Fibroblast of skin of abdomen (primary cell): ENCODE measurements at regions not wholly inside any gene's neighbourhood (a gene's known extent, or its start where the extent isn't known, plus 50 kb on each side); places are given as distances from the start of the nearest gene placed in this dataset.
A peak's percentile ranks its signal among the peaks of the same experiment; 100 is the strongest.

Experiments
- DNase-seq: peaks from one replicate; pipeline ENCODE4 v3.0.0-alpha.2; 2013

DNA sequence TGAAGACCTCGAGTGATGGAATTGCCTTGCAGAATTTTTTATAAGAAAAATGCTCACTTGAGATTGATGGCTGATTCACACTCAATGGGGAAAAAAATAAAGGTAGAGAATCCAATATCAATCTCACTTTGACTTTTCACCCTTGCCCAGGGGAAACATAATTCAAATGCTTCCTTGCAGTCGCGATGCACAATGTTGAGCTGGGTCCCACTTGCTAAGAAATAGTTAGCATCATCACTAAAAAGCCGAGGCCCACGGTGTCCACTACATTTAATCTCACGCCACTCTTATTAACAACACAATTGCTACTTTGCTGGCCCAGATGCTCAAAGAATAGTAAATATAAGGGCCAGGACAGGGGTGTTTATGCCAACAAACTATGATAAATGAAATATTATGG lies 223.4 kb downstream of the SPTSSA start:
- DNase-seq: no peak

DNA sequence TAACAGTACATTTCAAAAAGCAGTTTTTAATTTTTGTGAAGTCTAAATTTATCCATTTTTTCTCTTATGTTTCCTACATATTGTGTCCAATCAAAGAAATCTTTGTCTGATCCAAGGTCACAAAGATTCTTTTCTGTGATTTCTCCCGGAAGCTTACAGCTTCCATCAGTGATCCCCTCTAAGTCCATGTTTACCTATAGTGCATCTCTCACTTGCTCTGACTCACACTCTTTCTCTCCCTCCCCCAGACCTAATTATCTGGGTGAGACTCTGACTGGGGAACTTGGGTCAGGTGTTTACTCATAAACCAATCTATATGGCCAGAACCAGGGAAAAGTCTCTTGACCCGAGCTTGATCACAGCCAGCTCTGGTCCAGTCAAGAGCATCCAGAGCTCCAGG lies 224.4 kb downstream of the SPTSSA start:
- no peak for DNase-seq

DNA sequence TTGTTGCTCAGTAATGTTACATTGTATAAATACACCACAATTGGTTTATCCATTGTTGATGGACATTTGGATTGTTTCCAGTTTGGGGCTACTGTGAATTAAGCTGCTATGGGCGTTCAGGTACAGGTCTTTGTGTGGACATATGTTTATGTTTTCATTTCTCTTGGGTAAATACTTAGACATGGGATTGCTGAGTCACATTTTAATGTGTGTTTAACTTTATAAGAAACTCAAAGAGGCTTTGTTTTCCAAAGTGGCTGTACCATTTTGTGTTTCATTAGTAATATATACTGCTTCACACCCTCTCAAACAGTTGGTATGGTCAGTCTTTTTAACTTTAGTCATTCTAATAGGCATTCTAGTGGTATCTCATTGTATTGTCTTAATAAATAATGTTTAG lies 225.0 kb downstream of the SPTSSA start:
- no peak for DNase-seq

DNA sequence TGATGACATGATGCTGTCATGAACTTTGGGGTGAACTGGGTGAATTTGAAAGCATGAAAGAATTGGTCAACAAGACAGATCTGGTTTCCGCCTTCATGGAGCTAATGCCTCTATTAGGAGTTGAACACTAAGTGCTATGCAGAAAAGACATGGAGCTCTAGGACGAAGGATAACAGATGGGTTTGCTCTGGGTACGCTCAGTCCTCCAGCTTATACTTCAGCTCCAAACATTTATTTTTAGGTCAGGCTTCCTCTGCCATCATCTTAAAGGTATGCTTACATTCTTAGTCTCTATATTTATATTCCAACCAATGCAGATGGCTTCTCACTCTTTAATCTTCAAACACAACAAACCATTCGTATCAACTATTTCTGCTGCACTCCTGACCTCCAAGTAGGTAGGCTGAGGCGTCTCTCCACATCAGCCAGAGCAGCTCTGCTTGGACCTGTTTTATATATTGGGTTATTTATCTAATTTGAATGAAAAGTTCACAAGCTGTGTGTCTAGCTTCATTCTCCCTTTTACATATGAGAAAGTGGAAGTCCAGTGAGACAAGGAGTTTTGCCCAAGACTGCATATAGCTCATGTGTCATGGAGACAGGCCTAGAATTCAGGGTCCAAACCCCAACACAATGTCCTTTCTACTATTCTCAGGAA lies 226.3 kb downstream of the SPTSSA start:
- DNase-seq: no peak

DNA sequence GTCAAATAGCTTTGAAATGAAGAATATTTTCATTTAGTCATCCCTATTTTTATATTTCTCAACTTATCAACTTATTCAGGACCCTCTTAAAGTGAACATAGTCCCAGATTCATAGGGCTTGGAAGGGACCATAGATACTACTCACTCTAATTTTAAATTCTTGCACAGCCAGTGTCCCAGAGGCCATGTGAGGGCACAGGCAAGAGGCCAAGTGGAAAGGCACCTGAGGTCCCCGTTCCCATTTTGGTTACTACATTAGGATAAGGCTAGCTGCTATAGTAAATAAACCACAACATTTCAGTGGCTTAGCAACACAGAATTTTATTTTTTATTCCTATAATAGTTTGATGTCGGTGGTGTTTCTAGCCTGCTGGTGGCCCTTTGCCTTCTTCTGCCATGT lies 227.8 kb downstream of the SPTSSA start:
- no peak for DNase-seq

DNA sequence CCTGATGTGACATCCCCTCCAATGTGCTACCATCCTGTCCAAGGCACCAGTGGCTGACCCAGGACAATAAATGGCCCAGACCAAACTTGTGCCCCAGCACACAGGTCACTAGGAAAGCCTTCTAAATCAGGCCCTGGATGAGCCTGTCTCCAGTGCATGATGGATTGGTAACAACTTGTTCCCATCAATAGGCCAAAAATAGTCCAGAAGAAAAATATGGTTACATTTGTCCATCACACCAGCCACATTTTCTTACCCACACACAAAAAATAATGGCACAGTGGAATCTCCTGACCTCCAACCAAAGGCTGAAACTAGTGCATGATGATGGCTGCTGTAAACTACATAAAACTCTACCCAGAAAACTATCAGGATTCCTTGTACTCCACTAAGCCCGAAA lies 228.4 kb downstream of the SPTSSA start:
- DNase-seq: no peak

DNA sequence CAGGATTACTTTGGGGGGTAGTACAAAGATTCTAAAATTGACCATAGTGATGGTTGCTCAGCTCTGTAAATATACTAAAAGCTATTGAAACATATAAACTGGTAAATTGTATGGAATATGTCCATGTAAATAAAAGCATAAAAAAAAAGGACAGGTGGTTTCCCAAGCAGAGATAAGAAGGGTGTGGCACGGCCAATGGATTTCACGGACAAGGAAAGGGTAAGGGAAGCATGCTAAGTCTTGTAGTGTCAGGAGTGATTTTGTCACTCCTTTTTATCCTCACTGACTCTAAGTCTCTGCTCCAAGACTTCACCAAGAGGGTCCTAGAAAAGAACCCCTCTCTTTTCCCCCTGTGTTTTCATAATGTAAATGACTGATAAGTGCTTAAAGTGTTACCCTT lies 229.2 kb downstream of the SPTSSA start:
- DNase-seq: no peak

DNA sequence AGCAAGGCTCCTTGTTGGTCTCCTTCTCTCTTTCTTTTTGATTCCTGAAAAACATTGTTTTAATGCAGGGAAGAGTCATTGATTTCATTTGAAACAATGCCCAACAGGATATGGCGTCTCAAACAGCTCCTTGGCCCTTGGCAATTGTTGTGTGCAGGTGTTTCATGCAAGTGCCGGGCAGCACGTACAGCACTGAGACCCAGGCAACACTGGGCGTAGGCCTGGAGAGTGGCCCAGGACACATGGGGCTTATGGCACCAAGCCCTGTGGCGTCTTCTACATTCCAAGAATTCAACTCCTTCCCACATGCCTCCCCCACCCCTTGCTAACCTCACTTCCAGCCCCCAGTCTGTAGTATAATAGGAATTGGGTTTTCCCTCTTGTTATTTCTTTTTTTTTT lies 230.4 kb downstream of the SPTSSA start:
- no peak for DNase-seq

DNA sequence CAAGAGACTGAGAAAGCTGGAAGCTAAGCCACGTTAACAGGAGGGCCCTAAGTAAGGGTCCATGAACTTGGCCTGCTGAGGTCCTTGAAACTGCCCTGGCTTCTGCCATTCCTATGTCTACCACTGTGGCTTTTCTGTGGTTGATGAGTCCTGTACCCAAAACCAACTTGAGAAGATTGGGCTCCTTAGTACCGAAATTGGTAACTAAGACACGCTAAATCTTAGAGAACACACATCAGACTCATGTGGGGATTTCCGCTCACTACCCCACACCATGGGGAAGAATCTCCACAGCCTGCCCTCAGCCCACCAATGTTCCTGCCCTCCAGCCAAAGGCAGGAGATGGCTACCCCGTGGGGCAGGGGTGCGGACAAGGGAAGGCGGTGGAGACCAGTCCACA lies 232.9 kb downstream of the SPTSSA start:
- no peak for DNase-seq

DNA sequence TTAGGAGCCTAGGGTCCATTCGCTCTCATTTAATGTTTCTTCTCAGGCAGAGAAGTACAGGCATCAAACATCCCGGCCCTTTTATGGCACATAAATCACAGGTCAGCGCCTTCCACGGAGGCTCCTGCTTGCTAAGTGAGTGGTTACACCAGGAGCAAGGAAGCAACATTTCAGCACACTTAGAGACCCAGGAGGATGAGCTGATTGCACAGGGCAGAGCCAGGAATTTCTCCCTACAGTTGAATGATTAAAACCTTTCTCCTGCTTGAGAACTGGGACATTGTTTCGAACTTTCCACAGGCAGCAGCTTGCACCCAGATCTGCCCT lies 233.4 kb downstream of the SPTSSA start:
- DNase-seq: no peak

DNA sequence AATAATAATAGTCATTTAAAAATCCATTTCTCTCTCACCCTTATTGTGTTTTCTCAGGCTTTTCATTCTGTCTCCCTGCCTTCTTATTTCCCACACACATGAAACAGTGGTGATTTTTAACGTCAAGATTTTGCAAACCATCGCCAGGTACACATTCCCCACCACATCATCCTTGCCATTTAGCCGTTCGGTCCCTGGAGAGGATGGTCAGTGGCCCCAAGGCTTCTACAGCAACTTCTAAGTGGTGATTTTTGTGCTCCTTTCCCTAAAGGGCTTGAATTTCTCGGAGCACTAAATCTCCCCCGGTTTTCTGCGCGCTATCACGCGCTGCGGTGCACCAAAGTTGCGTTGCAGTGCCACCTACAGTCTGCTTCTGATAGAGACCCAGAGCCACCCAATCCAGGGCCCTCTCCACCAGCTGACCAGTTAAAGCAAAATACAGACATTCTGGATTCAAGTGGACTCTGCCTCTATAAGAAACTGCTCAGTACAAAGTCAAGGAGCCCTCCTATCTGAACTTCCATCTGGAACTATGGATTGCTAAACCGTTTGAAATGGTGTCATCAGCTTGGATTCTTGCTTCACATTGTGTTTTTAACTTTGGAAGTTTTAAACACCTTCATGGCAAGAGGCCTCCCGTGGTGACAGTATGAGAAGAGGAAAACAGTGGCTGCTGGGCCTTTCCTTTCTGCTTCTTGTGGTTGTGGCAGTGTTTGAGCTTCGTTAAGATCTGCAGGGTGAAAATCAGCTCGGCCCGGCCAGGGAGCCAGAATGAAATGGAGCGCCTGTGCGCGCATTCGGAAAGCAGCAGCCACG lies 234.0 kb downstream of the SPTSSA start:
- DNase-seq: peak; percentile 28

DNA sequence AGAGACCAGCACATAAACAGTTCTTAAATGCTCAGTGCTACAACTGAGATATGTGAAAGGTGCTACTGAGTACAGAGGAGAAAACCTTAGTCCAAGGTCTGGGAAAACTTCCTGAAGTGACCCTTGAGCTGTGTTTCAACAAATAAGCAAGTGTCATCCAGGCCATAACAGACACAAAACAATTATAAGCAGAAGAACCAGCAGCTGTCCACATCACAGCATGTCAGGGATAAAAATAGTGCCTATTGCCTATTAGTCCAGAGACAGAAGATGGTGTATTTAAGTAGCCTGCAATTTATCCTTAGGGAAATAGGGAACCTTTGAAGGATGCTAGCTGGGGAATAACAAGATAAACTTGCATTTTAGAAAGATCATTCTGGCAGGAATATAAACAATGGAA lies 237.8 kb downstream of the SPTSSA start:
- DNase-seq: no peak

DNA sequence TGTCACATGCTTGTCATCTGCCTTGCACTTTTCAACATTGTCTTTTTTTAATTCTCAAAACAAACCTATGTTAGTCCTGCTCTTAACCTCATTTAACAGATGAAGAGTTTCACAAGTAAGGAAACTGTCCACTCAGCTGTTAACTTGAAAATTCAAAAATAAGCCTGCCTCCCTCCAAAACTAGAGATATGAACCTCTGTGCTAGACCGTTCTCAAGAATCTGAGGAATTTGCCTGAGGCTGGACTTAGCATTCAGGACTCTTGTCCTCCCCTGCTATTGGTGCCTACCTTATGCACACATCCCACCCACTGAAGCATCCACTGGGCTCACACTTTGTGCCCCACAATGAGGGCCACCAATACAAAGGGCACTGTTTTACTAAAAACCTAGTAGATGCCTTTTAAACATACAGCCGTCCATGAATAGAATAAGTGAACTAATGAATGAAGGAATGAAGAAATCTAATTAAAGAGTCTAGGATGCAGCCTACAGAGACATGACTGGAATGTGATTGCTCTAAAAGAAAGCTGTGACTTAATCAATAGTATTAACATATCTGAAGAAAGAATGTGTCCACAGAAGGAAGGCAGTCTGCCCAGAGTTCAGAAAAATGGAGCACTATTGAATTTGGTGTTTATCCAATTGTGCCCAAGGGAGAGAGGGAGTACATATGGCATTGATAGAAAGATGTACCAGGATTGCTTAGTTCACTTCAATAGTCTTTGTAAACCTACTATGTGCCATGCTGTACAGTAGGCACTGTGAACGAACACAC lies 238.5 kb downstream of the SPTSSA start:
- DNase-seq: no peak

DNA sequence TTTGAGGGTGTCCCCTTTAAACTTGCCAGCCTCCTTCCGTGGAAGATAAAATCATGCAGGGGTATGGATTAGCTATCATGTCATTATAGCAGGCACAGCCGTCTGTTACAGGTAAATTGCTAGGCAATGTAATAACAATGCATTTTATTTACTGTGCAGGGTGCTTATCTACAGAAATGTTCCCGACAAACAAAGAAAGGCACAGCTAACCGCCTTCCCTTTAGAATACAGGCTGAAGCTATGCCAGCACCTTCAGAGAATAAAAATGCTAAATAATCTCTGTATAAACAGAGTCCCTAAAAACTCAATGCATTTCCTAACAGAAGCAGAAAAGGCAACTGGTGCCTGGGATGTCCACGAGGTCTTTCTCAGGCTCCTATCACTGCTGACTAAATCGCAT lies 239.2 kb downstream of the SPTSSA start:
- DNase-seq: no peak

DNA sequence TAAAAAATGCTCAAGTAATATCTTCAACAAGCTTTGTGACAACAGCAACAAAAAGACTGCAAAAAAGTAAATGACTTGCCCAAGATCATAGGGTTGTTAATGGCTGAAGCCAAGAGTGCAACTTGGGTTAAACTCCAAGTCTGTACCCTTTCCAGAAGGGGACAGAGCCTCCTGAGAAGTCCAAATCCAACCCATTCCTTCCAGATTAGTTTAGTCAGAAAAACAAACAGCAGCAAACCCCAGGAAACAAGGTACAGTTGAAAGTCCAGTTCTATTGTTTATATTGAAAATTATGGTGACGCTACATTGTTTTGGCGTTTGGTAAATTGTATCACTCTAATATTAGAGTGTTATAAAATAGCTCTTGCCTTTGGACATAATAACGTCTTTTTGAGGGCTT lies 239.9 kb downstream of the SPTSSA start:
- no peak for DNase-seq

DNA sequence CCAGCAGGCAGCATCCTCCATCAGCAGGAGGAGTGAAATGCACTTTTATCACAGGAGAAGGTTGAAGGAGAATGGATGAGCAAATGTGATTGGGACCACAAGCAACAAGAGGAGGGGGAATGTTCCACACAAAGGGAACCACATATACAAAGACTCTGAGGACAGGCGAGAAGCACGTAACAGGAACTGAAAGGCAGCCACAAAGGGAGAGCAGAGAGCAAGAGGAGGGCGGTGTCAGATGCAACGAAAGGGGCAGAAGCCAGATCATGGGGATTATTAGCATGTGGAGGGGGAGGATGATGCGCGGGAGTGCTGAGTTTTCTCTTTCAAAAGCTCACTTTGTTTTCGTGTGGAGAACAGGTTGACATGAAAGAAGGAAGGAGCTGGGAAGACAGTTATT lies 241.1 kb downstream of the SPTSSA start:
- DNase-seq: no peak

DNA sequence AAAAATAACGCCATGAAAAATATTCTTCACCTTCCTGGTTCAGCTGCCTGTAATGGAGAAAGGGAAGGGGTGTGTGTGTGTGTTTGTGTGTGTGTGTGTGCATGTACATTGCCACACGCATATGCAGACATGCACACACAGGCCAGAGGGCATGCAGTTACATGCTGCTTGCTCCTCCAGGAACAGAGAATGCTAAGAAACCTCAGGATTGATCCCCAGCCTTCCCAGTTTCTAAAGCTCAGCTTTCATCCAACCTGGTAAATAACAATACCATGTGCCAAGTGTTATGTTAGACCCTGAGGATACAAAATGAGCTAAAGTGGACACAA lies 241.7 kb downstream of the SPTSSA start:
- DNase-seq: no peak

DNA sequence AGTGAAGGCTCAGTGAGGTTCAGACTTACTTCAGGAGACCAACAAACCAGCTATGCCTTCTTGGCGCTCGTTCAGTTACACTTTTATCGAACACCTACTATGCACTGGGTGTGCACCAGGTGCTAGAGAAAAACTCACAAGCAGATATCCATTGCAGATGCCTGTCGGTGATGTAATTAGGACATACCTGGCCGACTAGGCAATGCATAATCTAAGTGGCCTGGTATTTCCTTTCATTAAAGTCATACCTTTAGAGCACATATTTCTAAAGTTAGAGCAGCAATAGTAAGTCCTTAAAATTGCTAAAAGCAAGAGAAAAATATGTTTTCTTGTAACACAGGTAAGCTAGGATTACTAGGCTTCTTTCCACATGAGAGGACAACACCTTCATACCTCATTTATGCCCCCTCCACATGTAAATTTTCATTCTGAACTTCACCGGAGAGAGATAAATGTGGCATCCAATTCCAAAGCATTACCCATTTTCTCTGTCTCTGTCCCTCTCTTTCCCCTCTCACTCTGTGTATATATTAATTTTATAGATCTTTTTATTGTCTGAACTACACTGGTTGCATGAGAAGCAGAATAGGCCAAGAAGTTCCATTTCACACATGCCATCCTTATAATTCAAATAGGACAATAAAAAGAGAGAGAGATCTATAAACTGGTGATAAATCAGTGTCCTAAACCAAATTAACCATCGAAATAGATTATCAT lies 242.2 kb downstream of the SPTSSA start:
- no peak for DNase-seq

DNA sequence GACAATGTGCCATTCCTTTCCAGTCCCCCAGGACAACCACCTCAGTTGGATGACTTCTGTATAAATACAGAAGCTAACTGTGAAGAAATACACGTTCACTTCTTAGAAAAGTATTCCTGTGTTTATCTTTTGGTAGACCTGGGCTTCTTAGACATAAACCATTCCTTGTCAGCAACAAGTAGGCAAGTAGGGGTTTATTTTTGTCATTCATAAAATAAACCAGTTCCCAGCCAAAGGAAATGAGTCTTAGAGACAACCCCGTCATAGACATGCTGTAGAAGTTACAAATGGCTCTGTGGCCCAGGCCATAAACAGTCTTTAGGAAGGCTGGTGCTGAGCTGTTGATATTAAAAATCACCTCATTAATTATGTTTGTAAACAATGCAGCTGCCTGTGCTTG lies 243.2 kb downstream of the SPTSSA start:
- no peak for DNase-seq

DNA sequence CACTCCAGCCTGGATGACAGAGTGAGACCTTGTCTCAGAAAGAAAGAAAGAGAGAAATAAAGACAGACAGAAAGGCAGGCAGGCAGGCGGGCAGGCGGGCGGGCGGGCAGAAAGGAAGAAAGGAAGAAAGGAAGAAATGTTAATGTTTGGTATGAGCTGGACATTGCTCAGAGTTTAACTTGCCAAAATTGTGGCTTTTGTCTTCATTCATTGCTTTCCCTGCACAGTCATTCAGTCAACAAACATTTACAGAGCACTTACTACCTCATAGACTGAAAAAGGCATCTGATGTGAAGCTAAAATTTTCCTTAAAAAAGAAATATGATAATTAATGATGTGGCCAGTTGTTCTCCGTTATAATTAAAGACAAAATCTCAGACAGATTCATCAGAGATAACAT lies 247.1 kb downstream of the SPTSSA start:
- DNase-seq: no peak

DNA sequence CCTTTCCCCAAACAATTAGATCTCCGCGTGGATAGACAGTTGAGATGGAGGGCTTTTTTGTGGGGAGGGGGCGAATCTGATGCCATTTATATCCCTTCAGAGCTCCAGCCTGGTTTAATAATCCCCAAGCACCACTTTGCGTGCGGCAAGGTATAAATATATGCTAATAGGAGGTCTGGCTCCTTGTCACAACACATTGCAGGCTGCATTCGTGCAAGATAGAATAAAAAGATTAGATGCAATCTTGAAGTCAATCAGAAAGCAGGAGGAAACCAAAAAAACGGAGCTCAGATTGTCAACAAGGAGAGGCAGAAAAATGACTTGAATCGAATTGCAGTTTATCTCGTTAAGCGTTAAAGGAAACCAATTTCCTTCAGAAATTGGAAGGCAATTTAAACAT lies 248.7 kb downstream of the SPTSSA start:
- DNase-seq: no peak

DNA sequence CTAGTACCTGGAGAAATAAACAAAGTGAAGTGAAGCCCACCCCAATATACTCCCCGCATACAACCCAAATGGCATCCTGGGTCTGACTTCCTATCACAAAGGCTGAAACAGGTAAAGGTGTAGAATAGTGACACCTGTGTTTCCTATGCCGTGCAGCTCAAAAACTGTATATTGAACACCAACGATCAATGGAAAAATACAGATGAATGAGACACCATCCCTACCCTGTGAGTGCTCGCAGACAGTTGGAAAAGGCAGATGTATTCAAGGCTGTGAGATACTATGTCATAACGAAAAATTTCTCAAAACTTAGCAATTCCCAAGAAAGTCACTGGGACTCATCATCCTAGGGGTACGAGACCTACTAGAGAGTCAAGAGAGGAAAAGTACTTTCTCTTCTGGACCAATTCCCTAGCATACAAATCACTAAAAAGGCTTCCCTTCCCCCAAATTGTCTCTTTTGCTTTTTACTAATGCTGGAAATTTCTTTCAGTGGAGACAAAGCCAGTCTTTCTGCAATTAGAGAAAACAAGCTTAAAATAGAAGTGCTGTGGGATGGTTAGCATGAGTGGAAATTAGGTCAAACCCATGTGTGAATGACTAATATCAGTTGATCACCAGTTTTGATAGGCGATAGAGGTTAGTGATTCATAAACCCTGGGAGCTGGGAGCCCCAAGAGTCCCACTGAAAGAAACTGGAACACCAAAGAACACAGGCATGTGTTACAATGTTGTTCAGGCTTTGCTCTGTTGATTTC lies 249.7 kb downstream of the SPTSSA start:
- no peak for DNase-seq

DNA sequence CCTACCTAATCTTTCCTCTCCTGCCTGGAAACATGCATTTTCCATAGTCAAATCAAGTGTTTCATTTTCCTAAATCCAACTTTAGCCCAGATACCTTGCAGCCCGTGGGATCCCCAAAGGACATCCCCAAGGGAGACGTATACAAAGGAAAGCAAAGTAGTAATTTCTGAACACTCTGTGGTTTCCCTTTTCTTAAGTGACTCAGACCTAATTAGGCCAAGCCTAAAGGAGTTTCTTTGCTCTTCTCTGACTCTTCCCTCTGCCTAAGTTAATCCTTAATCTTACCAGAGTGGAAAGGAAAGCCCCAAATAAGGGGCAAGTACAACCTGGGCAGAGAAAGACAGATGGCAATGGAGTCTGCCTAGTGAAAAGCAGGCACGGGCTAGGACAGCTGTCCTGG lies 250.3 kb downstream of the SPTSSA start:
- no peak for DNase-seq
